ENCODE measurements at regions not wholly inside any gene's neighbourhood (a gene's known extent, or its start where the extent isn't known, plus 50 kb on each side); places are given as distances from the start of the nearest gene placed in this dataset.

DNA sequence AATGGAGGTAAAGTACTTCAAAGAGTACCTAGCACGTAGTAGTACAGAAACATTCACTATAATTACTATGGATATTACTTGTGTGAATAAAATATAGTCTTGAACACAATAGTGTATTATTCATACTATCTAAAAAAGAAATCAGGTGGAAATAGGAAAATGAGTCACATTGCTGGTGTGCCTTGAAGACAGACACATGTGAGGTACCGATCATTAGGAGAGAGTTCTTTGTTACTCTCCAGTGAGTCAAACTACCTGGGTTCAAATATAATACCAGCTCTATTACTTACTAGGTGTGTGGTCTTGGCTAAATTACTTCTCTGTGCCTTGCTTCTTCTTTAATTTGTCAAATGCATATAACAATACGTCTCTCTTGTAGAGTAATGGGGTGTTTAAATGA is 50.8 kb upstream of the BEND6 start:
- H3K27ac Mint-ChIP-seq, result peak overlapping the region in 2 of 3 experiments; percentile 9 to 25
- TF ChIP-seq, protein P1, sequence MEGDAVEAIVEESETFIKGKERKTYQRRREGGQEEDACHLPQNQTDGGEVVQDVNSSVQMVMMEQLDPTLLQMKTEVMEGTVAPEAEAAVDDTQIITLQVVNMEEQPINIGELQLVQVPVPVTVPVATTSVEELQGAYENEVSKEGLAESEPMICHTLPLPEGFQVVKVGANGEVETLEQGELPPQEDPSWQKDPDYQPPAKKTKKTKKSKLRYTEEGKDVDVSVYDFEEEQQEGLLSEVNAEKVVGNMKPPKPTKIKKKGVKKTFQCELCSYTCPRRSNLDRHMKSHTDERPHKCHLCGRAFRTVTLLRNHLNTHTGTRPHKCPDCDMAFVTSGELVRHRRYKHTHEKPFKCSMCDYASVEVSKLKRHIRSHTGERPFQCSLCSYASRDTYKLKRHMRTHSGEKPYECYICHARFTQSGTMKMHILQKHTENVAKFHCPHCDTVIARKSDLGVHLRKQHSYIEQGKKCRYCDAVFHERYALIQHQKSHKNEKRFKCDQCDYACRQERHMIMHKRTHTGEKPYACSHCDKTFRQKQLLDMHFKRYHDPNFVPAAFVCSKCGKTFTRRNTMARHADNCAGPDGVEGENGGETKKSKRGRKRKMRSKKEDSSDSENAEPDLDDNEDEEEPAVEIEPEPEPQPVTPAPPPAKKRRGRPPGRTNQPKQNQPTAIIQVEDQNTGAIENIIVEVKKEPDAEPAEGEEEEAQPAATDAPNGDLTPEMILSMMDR (IDR thresholded peaks at IDR 0.05; ENCODE audit: unreplicated experiment in 3 of 3), result no peak
- no peaks in the 10 kb centered on the region for H3K9me3 Mint-ChIP-seq
- H3K36me3 Mint-ChIP-seq (ENCODE audit: low read depth), result no peaks in the 10 kb centered on the region
- no peak overlapping the region for H3K4me3 Mint-ChIP-seq
- H3K27me3 Mint-ChIP-seq (ENCODE audit: low read depth), result no peaks in the 10 kb centered on the region
- H3K4me1 Mint-ChIP-seq, result peaks cover 27% of the 10 kb centered on the region

DNA sequence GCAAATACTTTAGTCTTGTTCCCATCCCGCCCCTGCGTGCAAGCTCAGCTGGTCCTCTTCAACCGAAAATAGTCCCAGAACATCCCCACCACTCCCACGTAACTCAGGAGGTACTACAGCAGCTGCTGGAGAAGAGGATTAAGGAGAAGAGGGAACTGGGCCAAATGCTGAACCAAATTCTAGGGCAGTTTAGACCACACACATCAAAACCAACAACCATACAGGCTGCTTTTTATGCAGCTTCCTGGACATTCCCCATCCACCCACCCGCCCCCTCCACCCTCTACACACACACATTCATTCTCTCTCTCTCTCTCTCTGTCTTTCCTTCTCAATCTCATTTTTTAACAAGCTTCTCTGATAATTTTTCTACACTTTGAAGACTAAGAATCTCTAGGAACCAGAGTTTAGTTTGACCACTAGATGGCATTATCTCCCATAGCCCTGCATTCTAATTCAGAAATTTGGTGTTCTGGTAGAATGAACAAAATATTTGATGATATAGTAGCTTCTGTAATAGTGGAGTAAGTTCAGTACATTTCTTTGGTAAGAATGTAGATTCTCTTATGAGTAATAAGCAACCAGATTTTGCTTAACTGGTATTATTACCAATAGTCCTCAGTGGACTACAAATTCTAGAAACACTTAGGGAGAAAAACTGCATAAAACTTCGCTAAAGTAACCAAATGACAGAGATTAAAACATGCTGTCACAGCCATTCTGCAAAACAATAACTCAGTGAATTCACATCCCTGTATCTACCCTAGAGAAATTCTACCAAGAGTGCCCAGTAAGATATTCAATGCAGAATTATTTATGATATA is 52.1 kb upstream of the BEND6 start:
- no peaks in the 10 kb centered on the region for H3K27me3 Mint-ChIP-seq (ENCODE audit: low read depth)
- peak overlapping the region in 2 of 3 experiments; percentile 21 to 37 for H3K4me3 Mint-ChIP-seq
- TF ChIP-seq, protein P1 (IDR thresholded peaks at IDR 0.05; ENCODE audit: unreplicated experiment in 3 of 3), result peak; percentile 60 to 71 (median 63)
- no peaks in the 10 kb centered on the region for H3K9me3 Mint-ChIP-seq
- H3K4me1 Mint-ChIP-seq, result peaks cover 27% of the 10 kb centered on the region
- H3K27ac Mint-ChIP-seq, result peak overlapping the region; percentile 62 to 72 (median 71)
- no peaks in the 10 kb centered on the region for H3K36me3 Mint-ChIP-seq (ENCODE audit: low read depth)

DNA sequence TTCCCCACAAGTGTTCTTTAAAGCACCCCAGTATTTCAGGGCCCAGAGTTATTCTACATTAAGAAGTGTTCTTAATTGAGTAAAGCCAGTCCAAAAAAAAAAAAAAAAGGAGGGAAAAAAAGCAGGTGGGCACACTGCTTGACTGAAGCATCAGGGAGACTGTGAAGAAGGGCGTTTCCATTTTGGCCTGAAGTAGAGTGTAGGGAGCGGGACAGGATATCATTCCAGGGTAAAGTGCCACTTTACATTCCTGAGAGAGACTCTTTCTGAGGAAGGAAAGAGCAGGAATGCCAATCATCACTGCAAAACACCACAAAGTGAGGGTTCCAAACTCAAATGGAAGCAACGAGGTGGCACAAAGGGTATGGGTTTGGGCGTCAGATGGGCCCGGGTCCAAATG is 54.1 kb upstream of the BEND6 start:
- Mint-ChIP-seq H3K27ac (no peak overlapping the region), H3K4me1 (peaks cover 27% of the 10 kb centered on the region), H3K27me3 (ENCODE audit: low read depth) (no peaks in the 10 kb centered on the region), H3K4me3 (no peak overlapping the region), H3K9me3 (peaks cover 6% of the 10 kb centered on the region), H3K36me3 (ENCODE audit: low read depth) (peaks cover 10% of the 10 kb centered on the region)
- TF ChIP-seq, protein P1 (IDR thresholded peaks at IDR 0.05; ENCODE audit: unreplicated experiment in 3 of 3), result no peak

DNA sequence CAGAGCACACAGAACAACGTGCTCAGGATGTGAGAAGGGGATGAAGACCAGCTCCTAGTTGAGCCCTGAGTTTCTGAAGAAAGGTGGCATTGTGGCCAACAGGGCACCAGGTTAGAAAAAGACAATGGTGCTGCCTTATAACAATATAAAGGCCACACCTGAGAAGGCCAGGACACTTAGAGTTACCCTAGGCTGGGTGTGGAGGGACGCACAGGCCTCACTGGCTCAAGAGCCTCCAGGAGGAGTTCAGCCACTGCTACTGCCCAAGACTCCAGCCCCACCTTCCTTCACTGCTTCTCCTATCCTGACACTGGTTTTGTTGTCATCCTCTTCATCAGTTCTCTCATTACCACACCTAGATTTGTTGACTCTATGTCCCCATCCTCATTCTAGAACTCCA is 55.2 kb upstream of the BEND6 start:
- TF ChIP-seq, protein P1 (IDR thresholded peaks at IDR 0.05; ENCODE audit: unreplicated experiment in 3 of 3), result no peak
- Mint-ChIP-seq H3K27ac (no peak overlapping the region), H3K4me1 (peaks cover 27% of the 10 kb centered on the region), H3K4me3 (no peak overlapping the region), H3K36me3 (ENCODE audit: low read depth) (peaks cover 10% of the 10 kb centered on the region), H3K9me3 (peaks cover 6% of the 10 kb centered on the region), H3K27me3 (ENCODE audit: low read depth) (no peaks in the 10 kb centered on the region)

DNA sequence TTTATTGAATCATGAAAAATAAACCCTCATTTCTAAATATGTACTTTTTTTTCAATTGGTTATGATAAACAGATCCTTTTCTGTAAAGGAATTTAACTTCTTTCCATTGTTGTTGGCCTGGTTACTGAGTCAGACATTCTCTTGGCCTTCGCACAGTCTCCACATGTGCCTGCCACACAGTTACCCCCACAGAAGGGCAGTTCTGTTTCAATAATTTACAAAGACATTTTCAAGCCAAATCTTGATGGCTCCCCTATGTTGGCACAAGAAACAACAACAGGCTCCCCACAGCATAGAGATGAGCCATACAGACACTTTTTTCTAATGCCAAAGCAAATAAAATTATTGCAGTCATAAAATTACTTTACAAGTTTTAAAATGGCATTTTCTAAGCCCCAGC is 55.6 kb upstream of the BEND6 start:
- TF ChIP-seq, protein P1 (IDR thresholded peaks at IDR 0.05; ENCODE audit: unreplicated experiment in 3 of 3), result no peak
- H3K27me3 Mint-ChIP-seq (ENCODE audit: low read depth), result no peaks in the 10 kb centered on the region
- H3K36me3 Mint-ChIP-seq (ENCODE audit: low read depth), result peaks cover 10% of the 10 kb centered on the region
- H3K27ac Mint-ChIP-seq, result no peak overlapping the region
- peaks cover 6% of the 10 kb centered on the region for H3K9me3 Mint-ChIP-seq
- peaks cover 23% of the 10 kb centered on the region for H3K4me1 Mint-ChIP-seq
- no peak overlapping the region for H3K4me3 Mint-ChIP-seq
